Skeletal muscle tissue (tissue), 3 donors: ENCODE measurements at regions not wholly inside any gene's neighbourhood (a gene's known extent, or its start where the extent isn't known, plus 50 kb on each side); places are given as distances from the start of the nearest gene placed in this dataset.

Experiments used
- H3K27ac ChIP-seq: one replicate; pipeline ENCODE4 v1.7.0; 2013; ENCODE audit warnings: mild to moderate bottlenecking, low read depth, low read length, inconsistent platforms
- H3K27me3 ChIP-seq, 3 donors: one replicate each; pipeline ENCODE4 v1.7.0; 2013; ENCODE audit warnings: low read length in 3 of 3; ENCODE audit not compliant: control insufficient read depth in 3 of 3, insufficient read depth in 3 of 3
- H3K36me3 ChIP-seq, 3 donors: one replicate each; pipeline ENCODE4 v1.7.0; 2013; ENCODE audit warnings: low read length in 3 of 3; ENCODE audit not compliant: control insufficient read depth in 3 of 3, insufficient read depth in 3 of 3
- H3K4me1 ChIP-seq, 3 donors: one replicate each; pipeline ENCODE4 v1.7.0; 2013; ENCODE audit warnings: low read length in 3 of 3, mild to moderate bottlenecking in 3 of 3; ENCODE audit not compliant: control insufficient read depth in 3 of 3, insufficient read depth in 3 of 3
- H3K4me3 ChIP-seq, 3 donors: one replicate each; pipeline ENCODE4 v1.7.0; 2013; ENCODE audit warnings: low read length in 3 of 3
- H3K9ac ChIP-seq, 3 donors: one replicate each; pipeline ENCODE4 v1.7.0; 2013; ENCODE audit warnings: low read length in 3 of 3, mild to moderate bottlenecking in 3 of 3, moderate library complexity in 2 of 3, low read depth in 1 of 3
- H3K9me3 ChIP-seq, 3 donors: one replicate each; pipeline ENCODE4 v1.7.0; 2013; ENCODE audit warnings: low read length in 3 of 3; ENCODE audit not compliant: control insufficient read depth in 3 of 3
- donor health status: Osteomylitis.

GRCh38 chr4:145351162-145351561, 130.5 kb upstream of the SMAD1 start:
- Histone ChIP-seq H3K4me1 (peaks cover 14 to 18% (median 15%) of the 10 kb centered on the region in 3 donors), H3K4me3 (no peak overlapping the region), H3K36me3 (no peaks in the 10 kb centered on the region), H3K27me3 (no peaks in the 10 kb centered on the region), H3K9me3 (no peaks in the 10 kb centered on the region), H3K27ac (no peak overlapping the region), H3K9ac (no peak overlapping the region)

GRCh38 chr4:145348291-145348690, 133.4 kb upstream of the SMAD1 start:
- H3K9ac ChIP-seq = no peak overlapping the region

GRCh38 chr4:145347684-145348083, 134.0 kb upstream of the SMAD1 start:
- H3K27ac ChIP-seq = no peak overlapping the region
- H3K4me3 ChIP-seq = no peak overlapping the region
- no peaks in the 10 kb centered on the region for H3K36me3 ChIP-seq
- no peak overlapping the region for H3K9ac ChIP-seq
- H3K27me3 ChIP-seq = no peaks in the 10 kb centered on the region
- H3K9me3 ChIP-seq = no peaks in the 10 kb centered on the region
- H3K4me1 ChIP-seq = peaks cover 11 to 16% (median 14%) of the 10 kb centered on the region in 3 donors

More at GRCh38 chr4:145348291-145348690, 133.4 kb upstream of the SMAD1 start:
- Histone ChIP-seq H3K27ac (no peak overlapping the region), H3K36me3 (no peaks in the 10 kb centered on the region), H3K9me3 (no peaks in the 10 kb centered on the region), H3K27me3 (no peaks in the 10 kb centered on the region), H3K4me1 (peaks cover 14 to 18% (median 15%) of the 10 kb centered on the region in 3 donors), H3K4me3 (no peak overlapping the region)

GRCh38 chr4:145346081-145346480, 135.6 kb upstream of the SMAD1 start:
- Histone ChIP-seq H3K4me3 (no peak overlapping the region), H3K36me3 (no peaks in the 10 kb centered on the region), H3K27ac (no peak overlapping the region), H3K9ac (no peak overlapping the region), H3K4me1 (peaks cover 0 to under 1% (median under 1%) of the 10 kb centered on the region in 3 donors), H3K9me3 (no peaks in the 10 kb centered on the region), H3K27me3 (no peaks in the 10 kb centered on the region)

- Histone ChIP-seq H3K27ac (no peak overlapping the region), H3K9ac (no peak overlapping the region), H3K4me3 (no peak overlapping the region), H3K36me3 (no peaks in the 10 kb centered on the region), H3K9me3 (no peaks in the 10 kb centered on the region), H3K27me3 (no peaks in the 10 kb centered on the region), H3K4me1 (no peaks in the 10 kb centered on the region)
Measured at GRCh38 chr4:145345401-145345800, 136.3 kb upstream of the SMAD1 start.

GRCh38 chr4:145341381-145341780, 140.3 kb upstream of the SMAD1 start:
- no peaks in the 10 kb centered on the region for H3K36me3 ChIP-seq
- no peak overlapping the region for H3K27ac ChIP-seq
- no peaks in the 10 kb centered on the region for H3K27me3 ChIP-seq
- no peaks in the 10 kb centered on the region for H3K9me3 ChIP-seq
- no peak overlapping the region for H3K9ac ChIP-seq
- H3K4me1 ChIP-seq = peaks cover 0 to 2% (median 0%) of the 10 kb centered on the region in 3 donors
- H3K4me3 ChIP-seq = no peak overlapping the region

GRCh38 chr4:145340071-145340675, 141.5 kb upstream of the SMAD1 start:
- Histone ChIP-seq H3K4me1 (peaks cover 0 to 2% (median 0%) of the 10 kb centered on the region in 3 donors), H3K27me3 (no peaks in the 10 kb centered on the region), H3K27ac (no peak overlapping the region), H3K9me3 (no peaks in the 10 kb centered on the region), H3K9ac (no peak overlapping the region), H3K4me3 (no peak overlapping the region), H3K36me3 (no peaks in the 10 kb centered on the region)

GRCh38 chr4:145339075-145339725, 142.5 kb upstream of the SMAD1 start:
- no peak overlapping the region for H3K9ac ChIP-seq
- no peaks in the 10 kb centered on the region for H3K9me3 ChIP-seq
- H3K4me1 ChIP-seq = peaks cover 0 to 2% (median 0%) of the 10 kb centered on the region in 3 donors
- H3K27ac ChIP-seq = no peak overlapping the region
- H3K27me3 ChIP-seq = no peaks in the 10 kb centered on the region
- H3K36me3 ChIP-seq = no peaks in the 10 kb centered on the region
- H3K4me3 ChIP-seq = no peak overlapping the region

- Histone ChIP-seq H3K27ac (no peak overlapping the region), H3K9me3 (no peaks in the 10 kb centered on the region), H3K27me3 (no peaks in the 10 kb centered on the region), H3K4me1 (peaks cover 0 to 2% (median 0%) of the 10 kb centered on the region in 3 donors), H3K4me3 (no peak overlapping the region), H3K36me3 (no peaks in the 10 kb centered on the region), H3K9ac (no peak overlapping the region)
Measured at GRCh38 chr4:145338568-145338967, 143.1 kb upstream of the SMAD1 start.

GRCh38 chr4:145337391-145337790, 144.3 kb upstream of the SMAD1 start:
- H3K4me3 ChIP-seq = no peak overlapping the region
- no peaks in the 10 kb centered on the region for H3K9me3 ChIP-seq
- H3K27ac ChIP-seq = no peak overlapping the region
- H3K9ac ChIP-seq = no peak overlapping the region
- H3K27me3 ChIP-seq = no peaks in the 10 kb centered on the region
- peaks cover 0 to 2% (median 0%) of the 10 kb centered on the region in 3 donors for H3K4me1 ChIP-seq
- no peaks in the 10 kb centered on the region for H3K36me3 ChIP-seq
